HS-27A (cell line): ENCODE measurements at regions not wholly inside any gene's neighbourhood (a gene's known extent, or its start where the extent isn't known, plus 50 kb on each side); places are given as distances from the start of the nearest gene placed in this dataset.

Source experiments
- DNase-seq: peaks from one replicate; pipeline ENCODE4 v3.0.0-alpha.2; 2012; ENCODE audit warnings: low read depth, missing footprints

GRCh38 chr4:144903953-144904711 is 193.9 kb downstream of the ANAPC10 start:
- DNase-seq = no peak

GRCh38 chr4:144905286-144905685 is 192.7 kb downstream of the ANAPC10 start:
- DNase-seq = no peak

GRCh38 chr4:144906181-144906925 is 191.6 kb downstream of the ANAPC10 start:
- DNase-seq = no peak

- DNase-seq = no peak
Measured at GRCh38 chr4:144910723-144911122, 187.3 kb downstream of the ANAPC10 start.
